ENCODE measurements at regions not wholly inside any gene's neighbourhood (a gene's known extent, or its start where the extent isn't known, plus 50 kb on each side); places are given as distances from the start of the nearest gene placed in this dataset.

GRCh38 chr2:136234261-136234660 lies 116.3 kb upstream of the CXCR4 start:
- DNase-seq (no peak), ATAC-seq (replicated peaks) (no peak)
- Mint-ChIP-seq H3K4me1 (ENCODE audit: low read depth in 2 of 2) (peaks cover 11 to 20% of the 10 kb centered on the region in 2 donors), H3K4me3 (no peak overlapping the region), H3K36me3 (ENCODE audit: insufficient read depth) (peaks cover 6% of the 10 kb centered on the region), H3K27me3 (no peaks in the 10 kb centered on the region), H3K9me3 (no peaks in the 10 kb centered on the region), H3K27ac (peak overlapping the region in 1 of 2 donors; percentile 21)

DNA sequence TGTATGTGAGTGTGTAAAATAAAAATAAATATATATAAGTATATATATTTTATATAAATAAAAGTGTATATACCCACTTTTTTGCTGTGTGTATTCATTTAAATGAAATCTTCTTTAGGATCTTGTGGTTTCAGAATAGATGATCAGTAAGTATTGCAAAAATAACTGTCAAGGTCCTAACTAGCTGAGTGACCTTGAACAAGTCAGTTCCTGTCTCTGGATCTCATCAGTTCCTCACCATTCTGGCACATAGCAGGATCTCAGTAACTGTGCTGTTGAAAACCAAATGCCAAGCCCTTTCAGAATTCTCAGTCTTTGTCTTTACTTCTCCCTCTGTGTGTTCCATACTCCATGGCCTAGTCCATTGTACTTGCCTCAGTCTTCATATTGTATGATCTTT lies 115.3 kb upstream of the CXCR4 start:
- no peak for ATAC-seq (replicated peaks)
- H3K9me3 Mint-ChIP-seq, result peaks cover 0 to 2% of the 10 kb centered on the region in 2 donors
- H3K4me1 Mint-ChIP-seq (ENCODE audit: low read depth in 2 of 2), result peaks cover 3 to 15% of the 10 kb centered on the region in 2 donors
- H3K4me3 Mint-ChIP-seq, result no peak overlapping the region
- no peak for DNase-seq
- peaks cover 6% of the 10 kb centered on the region for H3K36me3 Mint-ChIP-seq (ENCODE audit: insufficient read depth)
- peak overlapping the region in 1 of 2 donors; percentile 21 for H3K27ac Mint-ChIP-seq
- no peaks in the 10 kb centered on the region for H3K27me3 Mint-ChIP-seq

DNA sequence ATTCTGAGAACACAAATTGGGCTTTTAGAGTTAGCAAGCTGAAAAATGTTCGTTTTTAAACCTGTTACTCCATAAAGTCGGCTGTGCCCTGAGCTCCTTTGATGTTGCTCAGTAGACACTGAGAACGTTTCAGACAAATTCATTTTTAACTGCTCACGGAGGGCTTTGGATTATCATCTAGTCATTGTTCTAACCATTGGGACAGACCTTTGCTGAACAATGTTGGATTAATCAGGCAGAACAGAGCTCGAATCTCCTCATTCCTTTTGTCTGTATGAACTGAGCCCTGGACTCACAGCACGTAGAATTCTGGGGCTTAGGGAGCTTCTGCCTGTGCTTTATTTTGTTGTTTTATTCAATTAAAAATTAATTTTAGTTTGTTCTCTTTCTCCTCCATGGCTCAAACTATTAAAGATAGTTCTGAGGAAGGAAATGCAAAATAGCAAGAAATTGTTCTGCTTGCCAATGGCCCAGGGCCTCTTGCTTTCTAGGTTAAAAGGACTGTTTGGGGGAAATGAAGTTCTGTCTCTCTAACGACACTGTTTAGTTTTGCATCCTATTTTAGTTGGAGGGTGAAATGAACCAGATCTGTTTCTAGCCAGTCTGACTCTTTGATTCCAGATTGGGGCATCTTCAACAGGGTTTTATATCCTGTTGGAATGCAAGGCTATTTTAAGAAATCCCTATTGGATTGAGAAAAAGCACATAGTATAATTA lies 114.7 kb upstream of the CXCR4 start:
- H3K4me3 Mint-ChIP-seq, result no peak overlapping the region
- H3K27ac Mint-ChIP-seq, result no peak overlapping the region
- H3K4me1 Mint-ChIP-seq (ENCODE audit: low read depth in 2 of 2), result peaks cover 0 to 10% of the 10 kb centered on the region in 2 donors
- H3K27me3 Mint-ChIP-seq, result no peaks in the 10 kb centered on the region
- no peak for ATAC-seq (replicated peaks)
- peaks cover 0 to 2% of the 10 kb centered on the region in 2 donors for H3K9me3 Mint-ChIP-seq
- peaks cover 6% of the 10 kb centered on the region for H3K36me3 Mint-ChIP-seq (ENCODE audit: insufficient read depth)
- DNase-seq, result no peak

DNA sequence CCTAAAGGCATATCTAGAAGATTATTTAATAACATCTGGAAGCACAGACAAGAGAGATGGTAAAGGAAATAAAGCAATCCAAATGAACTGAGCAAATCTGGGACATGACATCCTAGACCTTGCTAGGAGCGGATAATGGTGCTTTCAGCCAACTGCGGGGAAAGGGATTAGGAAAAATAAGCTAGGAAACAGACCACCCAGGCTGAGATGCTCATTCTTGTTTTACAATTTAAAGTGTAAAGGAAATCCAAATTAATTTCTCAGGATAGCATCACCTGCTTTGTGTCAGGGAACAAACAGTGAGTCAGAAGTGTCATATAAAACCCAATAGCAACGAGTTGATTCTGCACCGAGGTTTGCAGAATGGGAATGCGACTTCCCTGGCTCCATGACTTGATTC lies 112.5 kb upstream of the CXCR4 start:
- DNase-seq (no peak), ATAC-seq (replicated peaks) (no peak)
- H3K9me3 Mint-ChIP-seq, result peaks cover 0 to 2% of the 10 kb centered on the region in 2 donors
- H3K36me3 Mint-ChIP-seq (ENCODE audit: insufficient read depth), result peaks cover 4% of the 10 kb centered on the region
- peaks cover 11 to 19% of the 10 kb centered on the region in 2 donors for H3K4me1 Mint-ChIP-seq (ENCODE audit: low read depth in 2 of 2)
- no peak overlapping the region for H3K4me3 Mint-ChIP-seq
- H3K27me3 Mint-ChIP-seq, result no peaks in the 10 kb centered on the region
- H3K27ac Mint-ChIP-seq, result no peak overlapping the region

DNA sequence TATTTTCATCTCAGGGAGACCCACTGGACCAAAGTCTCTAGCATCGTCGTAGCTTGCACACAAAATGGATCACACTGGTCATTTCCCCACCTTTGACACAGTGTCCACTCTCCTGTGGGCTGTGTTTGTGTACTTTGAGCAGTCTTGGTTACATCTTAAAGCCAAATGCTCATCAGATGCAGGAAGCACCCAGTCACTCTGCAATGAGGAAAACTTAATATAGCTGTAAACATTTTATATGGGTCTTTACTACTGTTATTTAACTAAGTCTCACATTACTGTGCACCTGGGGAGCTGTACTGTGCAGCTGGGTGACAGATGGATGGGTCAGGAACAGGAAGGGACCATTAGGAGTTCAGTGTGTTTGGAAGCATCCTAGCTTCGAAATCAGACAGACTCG lies 109.0 kb upstream of the CXCR4 start:
- DNase-seq, result no peak
- no peak overlapping the region for H3K4me3 Mint-ChIP-seq
- peaks cover 12 to 19% of the 10 kb centered on the region in 2 donors for H3K4me1 Mint-ChIP-seq (ENCODE audit: low read depth in 2 of 2)
- no peak for ATAC-seq (replicated peaks)
- peaks cover 7% of the 10 kb centered on the region for H3K36me3 Mint-ChIP-seq (ENCODE audit: insufficient read depth)
- peaks cover 0 to 2% of the 10 kb centered on the region in 2 donors for H3K9me3 Mint-ChIP-seq
- H3K27ac Mint-ChIP-seq, result peak overlapping the region; percentile 98 to 99
- H3K27me3 Mint-ChIP-seq, result no peaks in the 10 kb centered on the region

GRCh38 chr2:136225950-136226835 lies 108.2 kb upstream of the CXCR4 start:
- Mint-ChIP-seq H3K27ac (peak overlapping the region; percentile 98 to 99), H3K4me3 (peak overlapping the region; percentile 60 to 67), H3K27me3 (no peaks in the 10 kb centered on the region), H3K9me3 (peaks cover 0 to 2% of the 10 kb centered on the region in 2 donors), H3K4me1 (ENCODE audit: low read depth in 2 of 2) (peaks cover 12 to 19% of the 10 kb centered on the region in 2 donors), H3K36me3 (ENCODE audit: insufficient read depth) (peaks cover 7% of the 10 kb centered on the region)
- peak; percentile 93 for ATAC-seq (replicated peaks)
- peak; percentile 66 to 73 (median 69) for DNase-seq

GRCh38 chr2:136223274-136223673 lies 105.3 kb upstream of the CXCR4 start:
- Mint-ChIP-seq H3K4me1 (ENCODE audit: low read depth in 2 of 2) (peaks cover 12 to 21% of the 10 kb centered on the region in 2 donors), H3K36me3 (ENCODE audit: insufficient read depth) (peaks cover 7% of the 10 kb centered on the region), H3K27ac (no peak overlapping the region), H3K9me3 (no peaks in the 10 kb centered on the region), H3K27me3 (no peaks in the 10 kb centered on the region), H3K4me3 (no peak overlapping the region)
- no peak for DNase-seq
- no peak for ATAC-seq (replicated peaks)

- Mint-ChIP-seq H3K9me3 (no peaks in the 10 kb centered on the region), H3K36me3 (ENCODE audit: insufficient read depth) (peaks cover 7% of the 10 kb centered on the region), H3K27me3 (no peaks in the 10 kb centered on the region), H3K4me1 (ENCODE audit: low read depth in 2 of 2) (peaks cover 12 to 21% of the 10 kb centered on the region in 2 donors), H3K4me3 (no peak overlapping the region), H3K27ac (no peak overlapping the region)
- ATAC-seq (replicated peaks) (no peak), DNase-seq (no peak)
Measured at GRCh38 chr2:136222862-136223261, 104.9 kb upstream of the CXCR4 start.

- Mint-ChIP-seq H3K27me3 (no peaks in the 10 kb centered on the region), H3K4me3 (no peak overlapping the region), H3K27ac (no peak overlapping the region), H3K36me3 (ENCODE audit: insufficient read depth) (peaks cover 7% of the 10 kb centered on the region), H3K4me1 (ENCODE audit: low read depth in 2 of 2) (peaks cover 7 to 18% of the 10 kb centered on the region in 2 donors), H3K9me3 (no peaks in the 10 kb centered on the region)
- ATAC-seq (replicated peaks) (no peak), DNase-seq (no peak)
Measured at GRCh38 chr2:136221026-136221425, 103.1 kb upstream of the CXCR4 start.

- DNase-seq (no peak), ATAC-seq (replicated peaks) (no peak)
- Mint-ChIP-seq H3K27ac (no peak overlapping the region), H3K36me3 (ENCODE audit: insufficient read depth) (peaks cover 2% of the 10 kb centered on the region), H3K4me3 (no peak overlapping the region), H3K9me3 (no peaks in the 10 kb centered on the region), H3K4me1 (ENCODE audit: low read depth in 2 of 2) (peaks cover 0 to 11% of the 10 kb centered on the region in 2 donors), H3K27me3 (no peaks in the 10 kb centered on the region)
Measured at GRCh38 chr2:136219963-136220362, 102.0 kb upstream of the CXCR4 start.

DNA sequence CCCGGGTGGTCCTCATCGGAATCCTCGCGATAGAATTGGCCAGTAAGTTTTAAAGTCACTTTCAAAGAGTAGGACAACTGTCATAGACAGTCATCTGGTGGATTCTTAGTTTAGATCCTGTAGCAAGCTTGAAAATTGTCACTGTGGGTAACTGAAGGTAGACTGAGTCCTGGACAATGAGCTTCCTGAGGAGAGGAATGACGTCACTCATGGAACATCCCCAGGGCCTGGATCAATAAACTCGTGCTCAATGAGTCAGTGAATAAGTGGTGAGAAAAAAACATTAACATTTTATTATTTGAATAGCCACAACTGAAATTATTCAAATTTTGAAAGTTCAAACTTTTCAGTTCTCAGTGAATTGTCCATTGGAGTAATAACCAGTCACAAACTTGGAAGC lies 101.4 kb upstream of the CXCR4 start:
- H3K4me3 Mint-ChIP-seq, result no peak overlapping the region
- H3K4me1 Mint-ChIP-seq (ENCODE audit: low read depth in 2 of 2), result peaks cover under 1 to 11% of the 10 kb centered on the region in 2 donors
- no peaks in the 10 kb centered on the region for H3K9me3 Mint-ChIP-seq
- H3K27ac Mint-ChIP-seq, result no peak overlapping the region
- no peaks in the 10 kb centered on the region for H3K27me3 Mint-ChIP-seq
- no peak for DNase-seq
- ATAC-seq (replicated peaks), result no peak
- no peaks in the 10 kb centered on the region for H3K36me3 Mint-ChIP-seq (ENCODE audit: insufficient read depth)

DNA sequence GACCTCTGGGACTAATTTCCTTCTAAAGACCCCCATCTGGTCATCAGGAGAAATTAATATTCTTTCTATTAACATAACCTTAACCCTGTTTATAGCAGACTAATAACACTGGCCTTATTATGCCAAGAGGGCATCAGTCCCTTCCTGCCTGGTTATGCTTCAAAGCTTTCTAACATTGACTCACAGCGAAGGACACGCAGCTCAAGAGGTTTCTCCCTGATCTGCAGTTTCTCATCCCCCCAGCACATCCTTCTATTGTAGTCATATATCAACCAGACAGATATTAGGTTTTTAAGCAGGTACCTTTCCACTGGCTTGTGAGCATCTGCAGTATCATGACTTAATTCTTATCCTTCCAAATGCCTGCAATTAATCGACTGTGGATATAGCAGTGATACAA lies 100.0 kb upstream of the CXCR4 start:
- no peaks in the 10 kb centered on the region for H3K9me3 Mint-ChIP-seq
- DNase-seq, result no peak
- H3K27ac Mint-ChIP-seq, result no peak overlapping the region
- ATAC-seq (replicated peaks), result no peak
- H3K4me1 Mint-ChIP-seq (ENCODE audit: low read depth in 2 of 2), result peaks cover 14 to 21% of the 10 kb centered on the region in 2 donors
- no peaks in the 10 kb centered on the region for H3K36me3 Mint-ChIP-seq (ENCODE audit: insufficient read depth)
- H3K4me3 Mint-ChIP-seq, result no peak overlapping the region
- no peaks in the 10 kb centered on the region for H3K27me3 Mint-ChIP-seq

GRCh38 chr2:136215908-136216472 lies 98.0 kb upstream of the CXCR4 start:
- ATAC-seq (replicated peaks) (no peak), DNase-seq (no peak)
- H3K9me3 Mint-ChIP-seq, result no peaks in the 10 kb centered on the region
- no peaks in the 10 kb centered on the region for H3K27me3 Mint-ChIP-seq
- no peak overlapping the region for H3K4me3 Mint-ChIP-seq
- H3K4me1 Mint-ChIP-seq (ENCODE audit: low read depth in 2 of 2), result peaks cover 32 to 37% of the 10 kb centered on the region in 2 donors
- H3K36me3 Mint-ChIP-seq (ENCODE audit: insufficient read depth), result no peaks in the 10 kb centered on the region
- peak overlapping the region in 1 of 2 donors; percentile 19 for H3K27ac Mint-ChIP-seq
